ENCODE measurements at regions not wholly inside any gene's neighbourhood (a gene's known extent, or its start where the extent isn't known, plus 50 kb on each side); places are given as distances from the start of the nearest gene placed in this dataset.
A peak's percentile ranks its signal among the peaks of the same experiment; 100 is the strongest.

DNA sequence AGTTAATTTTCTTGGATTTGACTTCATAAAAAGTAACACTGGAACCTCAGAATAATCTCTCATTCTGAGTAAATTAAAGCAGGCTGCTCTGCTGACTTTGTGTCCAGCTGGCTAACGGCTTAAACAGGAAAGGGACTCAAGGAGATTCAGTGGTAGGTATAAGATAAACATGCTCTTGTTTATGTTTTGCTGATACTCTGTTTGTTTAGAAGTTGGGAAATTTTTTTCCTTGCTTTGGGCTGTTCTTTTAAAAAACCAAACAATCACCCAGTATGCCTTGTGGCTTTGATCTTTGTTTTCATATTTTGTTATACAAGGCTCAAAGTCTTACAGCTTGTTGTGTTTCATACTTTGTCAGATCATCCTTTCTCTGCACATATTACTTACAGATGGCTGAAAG lies 237.6 kb upstream of the RIOK2 start:
- TF ChIP-seq CTCF (IDR thresholded peaks at IDR 0.05; ENCODE audit: low read depth, low read length), result no peak
- no peak for DNase-seq (ENCODE audit: extremely low read depth, low read depth)

- DNase-seq (ENCODE audit: extremely low read depth, low read depth), result no peak
- TF ChIP-seq CTCF (IDR thresholded peaks at IDR 0.05; ENCODE audit: low read depth, low read length), result no peak
Observed at GRCh38 chr5:97422678-97423077, 239.6 kb upstream of the RIOK2 start.

- no peak for DNase-seq (ENCODE audit: extremely low read depth, low read depth)
- TF ChIP-seq CTCF (IDR thresholded peaks at IDR 0.05; ENCODE audit: low read depth, low read length), result peak; percentile 45
Observed at GRCh38 chr5:97425511-97425910, 242.5 kb upstream of the RIOK2 start.

- no peak for DNase-seq (ENCODE audit: extremely low read depth, low read depth)
- no peak; the same call in 1 of the 2 replicates for TF ChIP-seq CTCF (IDR thresholded peaks at IDR 0.05; ENCODE audit: low read depth, low read length)
Observed at GRCh38 chr5:97427235-97427634, 244.2 kb upstream of the RIOK2 start.

DNA sequence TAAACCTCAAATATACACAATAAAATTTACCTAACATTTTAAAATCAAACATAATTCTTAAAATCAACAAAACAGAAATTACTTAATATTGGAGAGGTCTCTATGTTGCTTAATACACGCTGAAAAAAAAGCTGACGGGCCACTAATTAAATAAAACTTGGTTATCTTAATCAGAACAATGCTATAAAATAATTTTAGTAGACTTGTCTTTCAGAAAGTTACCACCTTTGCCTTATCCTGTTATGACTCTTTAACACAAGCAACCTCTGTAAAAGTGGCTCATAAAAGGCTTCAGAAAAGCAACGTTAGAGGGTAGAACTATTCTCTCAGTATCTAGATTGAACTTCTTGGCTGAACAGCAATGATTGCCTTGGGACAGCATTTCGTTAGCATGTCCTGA lies 251.0 kb upstream of the RIOK2 start:
- no peak for TF ChIP-seq CTCF (IDR thresholded peaks at IDR 0.05; ENCODE audit: low read depth, low read length)

DNA sequence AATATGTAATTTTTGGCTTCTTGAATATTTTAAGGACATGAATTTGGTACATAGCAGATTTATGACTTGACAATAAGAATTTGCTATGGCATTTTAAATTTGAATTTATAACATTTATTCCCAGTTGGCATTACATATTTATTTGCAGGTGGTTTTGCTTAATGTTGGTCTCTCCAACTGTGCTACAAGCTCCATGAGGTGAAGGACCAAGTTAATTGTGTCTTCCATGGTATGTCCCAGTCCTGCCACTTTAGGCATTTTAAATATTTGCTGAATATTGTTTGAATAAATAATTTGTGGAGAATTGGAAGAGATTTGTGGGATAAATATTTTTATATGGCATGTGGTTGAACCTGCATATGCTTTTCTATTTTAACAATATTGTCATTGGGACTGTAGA lies 253.4 kb upstream of the RIOK2 start:
- TF ChIP-seq CTCF (IDR thresholded peaks at IDR 0.05; ENCODE audit: low read depth, low read length), result no peak
- DNase-seq (ENCODE audit: extremely low read depth, low read depth), result no peak

More for the DNA sequence above, 251.0 kb upstream of the RIOK2 start:
- no peak for DNase-seq (ENCODE audit: extremely low read depth, low read depth)

DNA sequence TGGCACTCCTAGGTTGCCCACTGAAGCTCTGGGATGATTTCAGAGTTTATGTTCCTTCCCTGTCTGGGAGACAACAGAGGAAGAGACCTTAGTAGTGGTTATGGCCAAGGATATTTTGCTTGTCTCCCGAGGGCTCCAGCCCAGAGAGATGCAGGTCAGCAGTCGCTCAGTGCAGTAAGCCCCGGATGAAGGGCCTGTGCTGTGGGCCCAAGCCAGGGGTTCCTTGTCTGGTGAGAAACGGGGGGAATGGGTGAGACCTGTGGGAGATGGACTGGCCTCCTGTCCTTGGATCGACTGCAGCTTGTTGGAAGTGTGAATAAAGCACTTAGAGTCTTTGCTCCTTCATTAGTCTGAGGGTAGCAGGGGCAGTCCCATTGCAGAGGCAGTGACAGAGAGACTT lies 260.7 kb upstream of the RIOK2 start:
- no peak for DNase-seq (ENCODE audit: extremely low read depth, low read depth)
- TF ChIP-seq CTCF (IDR thresholded peaks at IDR 0.05; ENCODE audit: low read depth, low read length), result no peak

Measured in AG09319 (cell line).